Adrenal gland (tissue), 5 donors: ENCODE measurements at regions not wholly inside any gene's neighbourhood (a gene's known extent, or its start where the extent isn't known, plus 50 kb on each side); places are given as distances from the start of the nearest gene placed in this dataset.
"Not testable (repeated sequence)": the region's sequence is repeated elsewhere in the genome, so short reads cannot be mapped to it uniquely, and the experiment has no call there.

ENCODE experiments used
- CTCF ChIP-seq, 6 experiments: fragments of 450-650 bp in 4 of 6; fragments of 200-600 bp in 2 of 6; sonication (generic) in 1 of 6; IDR thresholded peaks; 1 replicate in 5 of 6; 2 replicates in 1 of 6; pipeline versions ENCODE4 v1.5.1 to v1.8.0; 2016 to 2021; ENCODE audit warnings: antibody characterized with exemption in 6 of 6, mild to moderate bottlenecking in 2 of 6, moderate library complexity in 1 of 6
- POLR2A ChIP-seq, 2 donors: fragments of 450-650 bp; IDR thresholded peaks; one replicate each; pipeline ENCODE4 v1.6.1; 2017; ENCODE audit warnings: antibody characterized with exemption in 2 of 2, mild to moderate bottlenecking in 2 of 2, moderate library complexity in 1 of 2
- donor health status: DM: no; HTN: no; CAD: no.

GRCh38 chr21:14027235-14027869 lies 183.4 kb downstream of the LIPI start:
- TF ChIP-seq CTCF (IDR thresholded peaks at IDR 0.05) = not testable (repeated sequence)
- peak in 1 of 2 donors; percentile 47 for TF ChIP-seq POLR2A (IDR thresholded peaks at IDR 0.05)
